SHP77 (cell line): ENCODE measurements at regions not wholly inside any gene's neighbourhood (a gene's known extent, or its start where the extent isn't known, plus 50 kb on each side); places are given as distances from the start of the nearest gene placed in this dataset.

ENCODE experiments used
- DNase-seq, 2 experiments: peaks; one replicate each; lab custom pipeline; 2025; lab: John Stamatoyannopoulos, UW

DNA sequence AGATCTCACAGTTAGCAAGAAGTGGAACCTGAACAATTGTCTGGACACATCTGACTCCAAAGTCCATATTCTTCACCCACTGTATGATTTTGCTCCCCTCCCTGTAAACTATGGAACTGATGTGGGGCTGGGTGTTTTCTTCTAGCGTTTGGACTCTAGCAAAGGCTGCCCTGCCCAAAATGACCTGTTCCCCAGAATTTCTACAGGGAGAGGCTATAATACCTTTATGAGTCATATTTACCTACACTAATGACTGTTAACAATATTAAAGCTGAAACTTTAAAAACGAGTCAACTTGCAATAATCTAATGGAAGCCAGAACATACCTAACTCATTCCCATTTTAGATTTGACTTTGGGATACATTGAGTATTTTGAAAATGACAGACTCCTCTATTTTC lies 531.2 kb upstream of the CFAP20DC start:
- no peak for DNase-seq

- DNase-seq, result no peak
Measured at GRCh38 chr3:59580499-59580898, 530.7 kb upstream of the CFAP20DC start.

GRCh38 chr3:59578129-59578528 lies 528.3 kb upstream of the CFAP20DC start:
- DNase-seq, result no peak

GRCh38 chr3:59576606-59577005 lies 526.8 kb upstream of the CFAP20DC start:
- no peak for DNase-seq

DNA sequence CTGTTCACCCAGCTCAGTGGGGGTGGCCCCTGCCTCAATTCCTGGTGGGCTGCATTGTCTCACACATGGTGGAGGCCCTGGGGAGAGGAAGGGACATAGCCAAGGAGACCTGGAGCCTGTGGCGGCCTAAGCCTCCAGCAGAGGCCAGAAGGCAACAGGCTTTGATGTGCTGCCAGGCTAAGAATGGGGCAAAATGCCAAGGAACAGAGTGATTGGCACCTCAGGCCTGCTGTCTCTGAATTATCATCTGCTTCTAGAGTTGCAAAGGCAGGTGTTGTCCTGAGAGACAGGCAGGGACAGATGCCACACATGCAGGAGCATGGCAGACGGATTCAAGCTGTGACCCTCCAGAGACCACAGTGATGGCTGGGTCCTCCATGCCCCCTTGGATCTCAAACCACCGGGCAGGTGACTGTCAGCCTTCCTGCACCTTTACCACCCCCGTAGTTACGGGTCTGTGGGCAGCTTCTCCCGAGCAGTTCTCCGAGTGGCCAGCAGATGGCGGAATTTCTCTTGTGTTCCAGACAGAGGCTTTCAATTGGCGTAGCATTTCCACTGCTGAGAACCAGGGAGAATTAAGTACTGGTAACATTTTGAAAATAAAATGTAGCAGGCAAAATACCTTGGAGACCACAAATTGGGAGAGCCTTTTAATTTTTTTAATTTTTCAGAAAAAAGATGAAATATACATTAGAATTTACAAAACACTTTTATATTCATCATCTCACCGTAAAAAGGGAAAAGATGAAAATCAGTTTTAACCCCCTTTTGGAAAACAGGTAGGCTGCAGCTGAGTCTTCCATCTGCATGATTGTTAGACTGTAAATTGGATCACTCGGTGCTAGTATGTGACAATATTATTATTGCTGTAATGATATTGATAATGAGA lies 525.5 kb upstream of the CFAP20DC start:
- peak; percentile 62 to 75 for DNase-seq

GRCh38 chr3:59573911-59574310 lies 524.1 kb upstream of the CFAP20DC start:
- no peak for DNase-seq

- DNase-seq, result no peak
Measured at GRCh38 chr3:59572106-59572505, 522.3 kb upstream of the CFAP20DC start.

DNA sequence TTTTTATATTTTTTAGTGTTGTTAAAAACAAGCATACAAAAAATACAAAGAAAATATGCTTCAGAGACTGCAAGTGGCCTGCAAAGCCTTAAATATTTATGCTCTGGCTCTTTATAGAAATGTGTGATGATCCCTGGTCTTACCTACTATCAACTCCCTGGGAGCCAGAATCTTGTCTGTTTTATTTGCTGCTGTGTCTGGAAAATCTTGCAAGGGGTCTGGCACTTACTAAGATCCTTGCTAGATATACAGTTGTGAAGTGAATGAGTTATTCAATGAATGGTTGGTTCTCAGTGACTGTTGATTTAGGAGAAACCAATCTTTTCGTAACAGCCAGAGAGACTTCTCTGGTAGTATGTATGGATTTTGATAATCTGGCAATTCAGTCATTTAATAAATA lies 521.0 kb upstream of the CFAP20DC start:
- no peak for DNase-seq

GRCh38 chr3:59567661-59568060 lies 517.8 kb upstream of the CFAP20DC start:
- DNase-seq, result no peak

GRCh38 chr3:59566481-59566975 lies 516.7 kb upstream of the CFAP20DC start:
- DNase-seq, result no peak

DNA sequence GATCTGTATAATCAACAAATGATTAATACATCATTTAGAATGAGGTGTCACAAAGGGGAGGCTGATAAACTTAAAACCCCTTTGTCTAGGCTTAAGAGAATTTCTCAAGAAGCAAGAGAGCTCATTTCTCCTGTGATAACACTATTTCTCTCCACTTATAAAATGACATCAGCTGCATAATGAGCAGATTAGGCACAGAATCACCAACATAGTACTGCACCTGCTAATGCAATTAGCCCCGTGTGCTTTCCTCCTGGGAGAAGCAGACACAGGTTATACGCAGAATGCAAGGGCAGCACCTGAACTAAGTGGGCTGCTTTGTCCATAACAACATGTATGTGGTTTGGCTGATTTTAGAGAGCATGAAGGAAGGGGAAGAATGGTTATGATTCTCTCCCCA lies 515.3 kb upstream of the CFAP20DC start:
- DNase-seq, result no peak

- DNase-seq, result no peak
Measured at GRCh38 chr3:59563966-59564365, 514.1 kb upstream of the CFAP20DC start.

- no peak for DNase-seq
Measured at GRCh38 chr3:59563072-59563605, 513.3 kb upstream of the CFAP20DC start.

DNA sequence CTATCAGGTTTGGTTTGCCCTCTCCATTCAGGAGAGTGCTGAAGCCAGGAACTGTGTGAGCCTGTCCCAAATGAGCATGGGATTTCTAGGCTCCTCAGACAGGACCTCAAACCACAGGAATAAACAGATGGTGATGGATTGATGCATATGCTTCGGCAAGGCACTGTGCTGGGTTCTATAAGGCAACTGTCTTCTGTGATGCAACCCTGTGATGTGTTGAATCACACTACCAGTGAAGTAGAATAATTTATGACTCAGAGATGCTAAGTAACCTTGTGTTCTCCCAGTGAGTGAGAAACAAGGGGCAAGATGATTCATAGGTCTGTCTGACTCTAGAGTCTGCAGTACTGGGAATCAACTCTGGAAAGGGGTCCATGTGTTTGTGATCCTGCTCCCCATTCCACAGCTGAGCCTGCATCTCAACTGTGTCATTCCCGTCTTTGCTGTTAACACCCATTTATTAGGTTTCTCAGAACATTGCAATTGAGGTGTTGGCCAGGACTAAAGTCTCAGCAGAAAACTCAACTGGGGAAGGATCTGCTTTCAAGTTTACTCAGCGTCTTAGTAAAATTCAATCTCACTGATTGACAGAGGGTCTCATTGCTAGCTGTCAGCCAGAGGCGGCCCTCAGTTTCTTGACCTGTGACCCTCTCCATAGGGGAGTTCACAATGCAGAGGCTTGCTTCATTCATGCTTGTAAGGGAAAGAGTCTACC lies 510.1 kb upstream of the CFAP20DC start:
- DNase-seq, result no peak

- no peak for DNase-seq
Measured at GRCh38 chr3:59558906-59559720, 509.3 kb upstream of the CFAP20DC start.

DNA sequence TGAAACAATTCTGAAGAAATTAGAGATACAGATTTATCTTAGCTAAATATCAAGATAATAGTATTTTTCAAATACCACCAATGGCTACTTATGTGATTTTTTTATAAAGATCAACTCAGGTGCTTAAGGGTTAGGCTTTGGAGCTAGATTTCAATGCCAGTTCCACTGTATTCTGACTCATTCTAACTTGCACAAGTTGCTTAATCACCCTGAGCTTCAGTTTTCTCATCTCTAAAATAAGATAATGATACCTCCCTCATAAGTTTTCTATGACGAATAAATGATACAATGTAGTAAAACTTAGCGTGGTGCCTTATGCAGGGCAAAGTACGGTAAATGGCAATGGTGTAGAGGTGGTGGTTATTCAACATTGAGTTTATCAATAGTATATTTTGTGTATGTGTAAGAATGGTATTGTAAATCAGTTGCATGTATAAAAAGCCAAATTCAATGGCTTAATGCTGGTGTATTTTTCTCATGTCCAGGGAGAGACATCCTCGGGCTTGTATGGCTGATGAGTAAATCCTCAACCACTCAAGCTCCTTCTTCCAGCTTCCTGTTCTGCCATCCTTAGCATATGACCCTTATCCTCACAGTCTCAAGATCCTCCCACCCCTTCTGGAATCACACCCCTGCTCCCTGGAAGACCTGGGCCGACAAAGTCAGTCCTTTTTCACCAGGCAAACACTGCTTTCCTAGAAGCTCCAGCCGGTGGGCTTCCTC lies 505.9 kb upstream of the CFAP20DC start:
- DNase-seq, result no peak

DNA sequence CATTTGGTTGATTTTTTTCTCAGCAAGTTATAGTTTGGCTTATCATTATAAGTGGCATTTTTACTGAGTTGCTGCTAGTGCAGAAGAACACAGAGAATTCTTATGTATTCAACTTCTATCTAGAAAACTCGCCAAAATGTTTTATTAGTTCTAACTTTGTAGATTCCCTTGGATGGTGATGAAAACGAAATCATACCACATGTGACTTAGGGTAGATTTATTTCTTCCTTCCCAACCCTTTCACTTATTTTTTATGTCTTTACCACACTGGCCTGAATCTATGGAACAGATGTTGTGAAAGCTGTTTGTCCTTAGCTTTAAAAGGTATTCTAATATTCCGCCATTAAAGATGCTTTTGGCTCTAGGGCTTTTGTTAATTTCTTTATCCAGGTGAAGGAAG lies 503.3 kb upstream of the CFAP20DC start:
- DNase-seq, result no peak

DNA sequence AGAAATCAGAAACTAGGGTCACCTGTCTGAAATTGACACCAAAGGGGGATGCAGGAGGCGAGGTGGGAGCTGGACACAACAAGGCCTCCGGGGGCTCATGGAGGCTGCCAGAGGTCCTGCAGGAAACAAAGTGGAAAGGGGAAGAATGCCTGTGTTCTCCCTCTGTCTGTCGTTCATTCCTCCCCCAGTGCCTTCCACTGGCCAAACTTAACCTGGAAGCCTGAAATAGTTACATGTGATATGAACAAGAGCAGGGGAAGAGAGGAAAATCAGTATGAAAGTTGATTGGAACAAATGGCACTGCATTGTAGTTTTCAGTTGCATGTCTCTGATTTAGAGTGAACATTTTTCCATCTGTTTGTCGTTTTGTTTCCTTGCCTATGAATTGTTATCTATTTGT lies 502.0 kb upstream of the CFAP20DC start:
- DNase-seq, result no peak

GRCh38 chr3:59549962-59550361 lies 500.1 kb upstream of the CFAP20DC start:
- no peak for DNase-seq

- no peak for DNase-seq
Measured at GRCh38 chr3:59547874-59548273, 498.0 kb upstream of the CFAP20DC start.

- DNase-seq, result no peak
Measured at GRCh38 chr3:59546522-59546921, 496.7 kb upstream of the CFAP20DC start.
